Endothelial cell of umbilical vein (primary cell): ENCODE measurements at regions not wholly inside any gene's neighbourhood (a gene's known extent, or its start where the extent isn't known, plus 50 kb on each side); places are given as distances from the start of the nearest gene placed in this dataset.
"Not testable (repeated sequence)": the region's sequence is repeated elsewhere in the genome, so short reads cannot be mapped to it uniquely, and the experiment has no call there.

ENCODE experiments used
- BruUV-seq: library from RNA; stranded (reverse); fragments of 400-500 nt; replicated peaks from 2 replicates; lab custom pipeline; 2021; lab: Mats Ljungman, UMichigan
- CTCF ChIA-PET: fragments of 300-600, 350-600 bp; sonication (Branson Sonifier 250); formaldehyde crosslinking; loops from one replicate; lab custom pipeline; 2021; ENCODE audit warnings: antibody characterized with exemption, inconsistent platforms; lab: Charles Lee
- POLR2A ChIA-PET: fragments of 300-600, 350-600 bp; sonication (Branson Sonifier 250); formaldehyde crosslinking; loops from one replicate; lab custom pipeline; 2021; ENCODE audit warnings: antibody characterized with exemption, inconsistent platforms; lab: Charles Lee
- DNase-seq: peaks from one replicate; pipeline ENCODE4 v3.0.0-alpha.2; 2011; ENCODE audit warnings: low read depth, low spot score
- FAIRE-seq: peaks from 2 replicates; lab custom pipeline; 2011; peaks lifted over from hg19 to GRCh38; lab: Jason Lieb, UNC
- H2AFZ ChIP-seq: 2 replicates; pipeline ENCODE4 v1.6.0; 2012; ENCODE audit warnings: low read depth, low read length, control low read depth, inconsistent platforms
- H3K27ac ChIP-seq: 2 replicates; pipeline ENCODE4 v1.5.1; 2011; ENCODE audit warnings: low read depth, mild to moderate bottlenecking, control low read depth, low read length, moderate library complexity; ENCODE audit not compliant: insufficient read depth
- H3K27me3 ChIP-seq, 2 experiments: 2 replicates each; pipeline versions ENCODE4 v1.6.0 to v1.6.1; 2011; ENCODE audit warnings: low read length in 2 of 2, mixed read lengths in 1 of 2; ENCODE audit not compliant: control insufficient read depth in 2 of 2, insufficient read depth in 2 of 2
- H3K36me3 ChIP-seq, 2 experiments: 2 replicates in 1 of 2; 3 replicates in 1 of 2; pipeline ENCODE4 v1.5.1; 2011; ENCODE audit warnings: low read length in 2 of 2, mild to moderate bottlenecking in 1 of 2, moderate library complexity in 1 of 2; ENCODE audit not compliant: control insufficient read depth in 2 of 2, insufficient read depth in 2 of 2; ENCODE audit errors: extremely low read depth in 1 of 2
- H3K4me1 ChIP-seq: 3 replicates; pipeline ENCODE4 v1.5.1; 2011; ENCODE audit warnings: mild to moderate bottlenecking, low read length; ENCODE audit not compliant: control insufficient read depth, insufficient read depth; ENCODE audit errors: extremely low read depth
- H3K4me2 ChIP-seq: 2 replicates; pipeline ENCODE4 v1.6.1; 2011; ENCODE audit warnings: low read length, control low read depth, mixed read lengths; ENCODE audit not compliant: insufficient read depth
- H3K4me3 ChIP-seq, 3 experiments: fragments of 200-600 bp in 1 of 3; sonication (generic), shearing (Covaris generic) in 1 of 3; replicated peaks in 1 of 3; 2 replicates each; pipeline ENCODE4 v1.5.1; 2011 to 2016; ENCODE audit warnings: control low read depth in 3 of 3, low read length in 3 of 3, mild to moderate bottlenecking in 2 of 3, inconsistent platforms in 1 of 3, low read depth in 1 of 3, moderate library complexity in 1 of 3; ENCODE audit not compliant: insufficient read depth in 1 of 3
- H3K79me2 ChIP-seq: 2 replicates; pipeline ENCODE4 v1.6.0; 2012; ENCODE audit warnings: low read length, inconsistent platforms; ENCODE audit not compliant: control insufficient read depth, insufficient read depth
- H3K9ac ChIP-seq: replicated peaks from 2 replicates; pipeline ENCODE3; 2011; ENCODE audit warnings: low read length, control low read depth; ENCODE audit not compliant: insufficient read depth; ENCODE audit errors: extremely low read depth
- H3K9me1 ChIP-seq: replicated peaks from 3 replicates; pipeline ENCODE4 v1.6.0; 2011; ENCODE audit warnings: mild to moderate bottlenecking, low read length; ENCODE audit not compliant: control insufficient read depth, insufficient read depth; ENCODE audit errors: extremely low read depth
- H3K9me3 ChIP-seq: replicated peaks from 2 replicates; pipeline ENCODE4 v1.5.1; 2012; ENCODE audit warnings: low read length, inconsistent platforms; ENCODE audit not compliant: control insufficient read depth, insufficient read depth
- H4K20me1 ChIP-seq: replicated peaks from 2 replicates; pipeline ENCODE3; 2011; ENCODE audit warnings: mild to moderate bottlenecking, low read length; ENCODE audit not compliant: control insufficient read depth, insufficient read depth; ENCODE audit errors: extremely low read depth
- CTCF ChIP-seq, 2 donors: IDR thresholded peaks; 1 replicate in 1 of 2; 2 replicates in 1 of 2; pipeline ENCODE4 v1.5.1; 2011; ENCODE audit warnings: low read length in 2 of 2, mild to moderate bottlenecking in 2 of 2, moderate library complexity in 2 of 2, control low read depth in 1 of 2, inconsistent platforms in 1 of 2, low read depth in 1 of 2; ENCODE audit not compliant: insufficient read depth in 1 of 2; ENCODE audit errors: extremely low read depth in 1 of 2
- EZH2 ChIP-seq: IDR thresholded peaks from 2 replicates; pipeline ENCODE4 v1.6.1; 2012; ENCODE audit warnings: borderline replicate concordance, low read depth, mild to moderate bottlenecking, moderate library complexity, low read length, inconsistent platforms; ENCODE audit not compliant: severe bottlenecking
- FOS ChIP-seq: IDR thresholded peaks from 2 replicates; pipeline ENCODE4 v1.6.1; 2011; ENCODE audit warnings: mild to moderate bottlenecking, low read length, moderate library complexity, borderline replicate concordance; ENCODE audit not compliant: insufficient read depth
- GATA2 ChIP-seq: IDR thresholded peaks from 2 replicates; pipeline ENCODE4 v1.7.0; 2011; ENCODE audit warnings: low read depth, mild to moderate bottlenecking, moderate library complexity, mixed read lengths, low read length; ENCODE audit not compliant: insufficient read length, insufficient read depth
- JUN ChIP-seq: IDR thresholded peaks from 2 replicates; pipeline ENCODE4 v1.6.1; 2011; ENCODE audit warnings: borderline replicate concordance, low read depth; ENCODE audit not compliant: insufficient read length, insufficient read depth
- MAX ChIP-seq: IDR thresholded peaks from 2 replicates; pipeline ENCODE4 v1.6.1; 2011; ENCODE audit not compliant: insufficient read depth, insufficient read length
- MYC ChIP-seq: IDR thresholded peaks from one replicate; pipeline ENCODE4 v1.6.1; 2011; ENCODE audit warnings: mild to moderate bottlenecking, low read depth, low read length
- POLR2A ChIP-seq: IDR thresholded peaks from 2 replicates; pipeline ENCODE4 v1.6.1; 2012; ENCODE audit warnings: low read depth, mild to moderate bottlenecking, control low read depth, low read length
- POLR2AphosphoS5 ChIP-seq: IDR thresholded peaks from 2 replicates; pipeline ENCODE4 v1.6.1; 2012; ENCODE audit warnings: low read depth, mild to moderate bottlenecking, control low read depth, low read length, moderate library complexity; ENCODE audit not compliant: insufficient read depth
- dilution Hi-C: fragments of 300-500 bp; cut with MboI; formaldehyde crosslinking; loops from one replicate; pipeline ENCODE4 v1.15.0; 2019; ENCODE audit warnings: low sequenced_read_pairs; ENCODE audit not compliant: extremely low pct_ligation_motif_present
- intact Hi-C: fragments of 100-400 bp; cut with micrococcal nuclease; formaldehyde crosslinking; loops from one replicate; pipeline ENCODE4 v1.10.0; 2022

GRCh38 chr6:150310539-150310938 lies 58.3 kb upstream of the IYD start:
- POLR2A ChIA-PET = no interaction called here
- TF ChIP-seq FOS = no peak
- no peak for TF ChIP-seq POLR2A
- TF ChIP-seq MAX = no peak
- no peak for TF ChIP-seq EZH2
- no peak for TF ChIP-seq GATA2
- TF ChIP-seq CTCF (IDR thresholded peaks at IDR 0.05; ENCODE audit: extremely low read depth in 1 of 2, insufficient read depth in 1 of 2, low read depth in 1 of 2, low read length in 2 of 2) = no peak
- TF ChIP-seq POLR2AphosphoS5 = no peak
- no peak for TF ChIP-seq JUN
- TF ChIP-seq MYC = no peak
- no peak for DNase-seq
- intact Hi-C loops = no loop called here
- Histone ChIP-seq H2AFZ (no peak overlapping the region), H3K36me3 (no peaks in the 10 kb centered on the region), H3K27ac (no peak overlapping the region), H3K9ac (no peak overlapping the region), H3K79me2 (no peaks in the 10 kb centered on the region), H4K20me1 (no peaks in the 10 kb centered on the region), H3K9me1 (no peaks in the 10 kb centered on the region), H3K9me3 (no peaks in the 10 kb centered on the region), H3K4me1 (no peaks in the 10 kb centered on the region), H3K27me3 (no peaks in the 10 kb centered on the region), H3K4me2 (no peak overlapping the region), H3K4me3 (no peak overlapping the region)
- BruUV-seq = no TSS peak
- dilution Hi-C loops = no loop called here
- no peak for FAIRE-seq
- CTCF ChIA-PET = interaction anchor here (1.6 kb wide), 1 partner anchor 230 kb away, joined by 3 read pairs; no protein-coding TSS in a partner anchor

- H3K27ac ChIP-seq, POLR2A ChIA-PET, H3K9me1 ChIP-seq, H3K27me3 ChIP-seq, H3K4me1 ChIP-seq, FAIRE-seq, H4K20me1 ChIP-seq, DNase-seq, H3K9me3 ChIP-seq, BruUV-seq, H3K36me3 ChIP-seq, intact Hi-C loops, H3K79me2 ChIP-seq, dilution Hi-C loops, H3K4me2 ChIP-seq, H2AFZ ChIP-seq, H3K4me3 ChIP-seq, H3K9ac ChIP-seq: not testable (repeated sequence)
- CTCF ChIA-PET = interaction anchor here (1.6 kb wide), 1 partner anchor 230 kb away, joined by 3 read pairs; no protein-coding TSS in a partner anchor
Observed at GRCh38 chr6:150311149-150311944, 57.5 kb upstream of the IYD start.
